HepG2 (cell line): ENCODE measurements at regions not wholly inside any gene's neighbourhood (a gene's known extent, or its start where the extent isn't known, plus 50 kb on each side); places are given as distances from the start of the nearest gene placed in this dataset.

Experiments
- ATAC-seq: fragments of 200-7000 bp; cut with Tn5 transposase; 3 replicates; pipeline ENCODE4 v1.9.1; 2020; ENCODE audit warnings: mild to moderate bottlenecking, moderate library complexity
- BruUV-seq: library from RNA; stranded (reverse); fragments of 400-500 nt; replicated peaks from 2 replicates; lab custom pipeline; 2021; lab: Mats Ljungman, UMichigan
- CTCF ChIA-PET: fragments of 300-600 bp; formaldehyde crosslinking; extraction: SDS; loops from one replicate; lab custom pipeline; 2021; ENCODE audit warnings: low total read pairs, inconsistent platforms, low intra/inter-chr PET ratio; lab: Yijun Ruan, JAX
- POLR2A ChIA-PET: fragments of 350-600 bp; sonication (Branson Sonifier 250); formaldehyde crosslinking; loops from one replicate; lab custom pipeline; 2020; ENCODE audit warnings: antibody characterized with exemption, inconsistent platforms; lab: Yijun Ruan, JAX
- DNase-seq: peaks from one replicate; pipeline ENCODE4 v3.0.0-alpha.2; 2015; ENCODE audit warnings: low spot score
- FAIRE-seq: peaks from 3 replicates; lab custom pipeline; 2011; peaks lifted over from hg19 to GRCh38; lab: Jason Lieb, UNC
- H2AFZ ChIP-seq: one replicate; pipeline ENCODE4 v1.6.1; 2011; ENCODE audit warnings: low read length, inconsistent platforms
- H3K27ac ChIP-seq: fragments of 300-600 bp; 3 replicates; pipeline ENCODE4 v1.8.0; 2011; ENCODE audit warnings: mixed run types, mild to moderate bottlenecking, mixed read lengths, low read length, inconsistent platforms; ENCODE audit not compliant: insufficient read depth; ENCODE audit errors: extremely low read length
- H3K27me3 ChIP-seq, 2 experiments: fragments of 200-600 bp in 1 of 2; 2 replicates in 1 of 2; 3 replicates in 1 of 2; pipeline versions ENCODE4 v1.6.0 to v1.8.0; 2011; ENCODE audit warnings: low read length in 2 of 2, mild to moderate bottlenecking in 2 of 2, moderate library complexity in 2 of 2, inconsistent platforms in 1 of 2; ENCODE audit not compliant: insufficient read depth in 2 of 2, control insufficient read depth in 1 of 2
- H3K36me3 ChIP-seq, 2 experiments: fragments of 200-600 bp in 1 of 2; replicated peaks in 1 of 2; 2 replicates in 1 of 2; 3 replicates in 1 of 2; pipeline versions ENCODE4 v1.5.1 to v1.8.0; 2011; ENCODE audit warnings: low read length in 2 of 2, inconsistent platforms in 1 of 2; ENCODE audit not compliant: insufficient read depth in 2 of 2, control insufficient read depth in 1 of 2
- H3K4me1 ChIP-seq: 2 replicates; pipeline ENCODE4 v1.5.1; 2012; ENCODE audit warnings: low read length, inconsistent platforms; ENCODE audit not compliant: insufficient read depth
- H3K4me2 ChIP-seq: 2 replicates; pipeline ENCODE4 v1.6.0; 2011; ENCODE audit warnings: low read depth, low read length, inconsistent platforms
- H3K4me3 ChIP-seq, 3 experiments: fragments of 200-600 bp in 1 of 3; sonication (generic), shearing (Covaris generic) in 1 of 3; replicated peaks in 1 of 3; 2 replicates each; pipeline ENCODE4 v1.5.1; 2011 to 2016; ENCODE audit warnings: low read length in 3 of 3, inconsistent platforms in 2 of 3, low read depth in 2 of 3, mild to moderate bottlenecking in 2 of 3, control low read depth in 1 of 3, mixed read lengths in 1 of 3; ENCODE audit not compliant: insufficient read depth in 1 of 3
- H3K79me2 ChIP-seq: one replicate; pipeline ENCODE4 v1.6.1; 2011; ENCODE audit warnings: low read length, inconsistent platforms; ENCODE audit not compliant: insufficient read depth
- H3K9ac ChIP-seq: 2 replicates; pipeline ENCODE4 v1.6.0; 2011; ENCODE audit warnings: mild to moderate bottlenecking, low read depth, low read length, inconsistent platforms; ENCODE audit not compliant: insufficient read depth
- H3K9me3 ChIP-seq: 2 replicates; pipeline ENCODE4 v1.5.1; 2012; ENCODE audit warnings: mild to moderate bottlenecking, low read length
- H4K20me1 ChIP-seq: 2 replicates; pipeline ENCODE4 v1.6.0; 2011; ENCODE audit warnings: inconsistent platforms, mild to moderate bottlenecking, low read length, moderate library complexity; ENCODE audit not compliant: insufficient read depth
- ARID2 ChIP-seq: sonication (generic); formaldehyde crosslinking; IDR thresholded peaks from 2 replicates; pipeline ENCODE4 v1.8.1; 2022; ENCODE audit warnings: mild to moderate bottlenecking, missing genetic modification reagents, borderline replicate concordance
- ATF1 ChIP-seq: IDR thresholded peaks from 2 replicates; pipeline ENCODE4 v1.6.1; 2016; ENCODE audit warnings: mild to moderate bottlenecking, control low read depth
- SMAD1 ChIP-seq: sonication (generic); formaldehyde crosslinking; IDR thresholded peaks from 2 replicates; pipeline ENCODE4 v1.4.0; 2020; ENCODE audit warnings: missing genetic modification reagents, low read depth, mild to moderate bottlenecking, borderline replicate concordance
- SNRNP70 ChIP-seq: fragments of 200-400 bp; formaldehyde crosslinking; IDR thresholded peaks from 2 replicates; pipeline ENCODE4 v1.6.1; 2017; ENCODE audit warnings: mild to moderate bottlenecking, low read depth, low read length, moderate library complexity
- THAP11 ChIP-seq: IDR thresholded peaks from 2 replicates; pipeline ENCODE4 v1.6.1; 2016; ENCODE audit warnings: missing biosample characterization, missing genetic modification reagents
- ZNF44 ChIP-seq: sonication (generic); formaldehyde crosslinking; IDR thresholded peaks from 2 replicates; pipeline ENCODE4 v1.5.1; 2020; ENCODE audit warnings: mild to moderate bottlenecking, missing genetic modification reagents
- ZNF496 ChIP-seq: sonication (generic); formaldehyde crosslinking; IDR thresholded peaks from 2 replicates; pipeline ENCODE4 v1.8.1; 2023; ENCODE audit warnings: mild to moderate bottlenecking, moderate library complexity, missing genetic modification reagents; ENCODE audit not compliant: insufficient replicate concordance
- ZNF530 ChIP-seq: sonication (generic); formaldehyde crosslinking; IDR thresholded peaks from 2 replicates; pipeline ENCODE4 v1.5.0; 2020; ENCODE audit warnings: low read depth, mild to moderate bottlenecking, missing genetic modification reagents
- ZNF562 ChIP-seq: sonication (generic); formaldehyde crosslinking; IDR thresholded peaks from 2 replicates; pipeline ENCODE4 v1.8.0; 2022; ENCODE audit warnings: missing genetic modification reagents, borderline replicate concordance
- ZNF749 ChIP-seq: sonication (generic); formaldehyde crosslinking; IDR thresholded peaks from 2 replicates; pipeline ENCODE4 v1.8.0; 2022; ENCODE audit warnings: mild to moderate bottlenecking, missing genetic modification reagents, moderate library complexity, borderline replicate concordance
- ZNF891 ChIP-seq: sonication (generic); formaldehyde crosslinking; IDR thresholded peaks from 2 replicates; pipeline ENCODE4 v1.5.0; 2020; ENCODE audit warnings: mild to moderate bottlenecking, missing genetic modification reagents
- WGBS: methylation state at CpG from one replicate; pipeline ENCODE4 v1.1.6; 2017; ENCODE audit warnings: low lambda C conversion rate; 5-methylcytosine and 5-hydroxymethylcytosine counted together
- in situ Hi-C: cut with HindIII; loops from 2 replicates; pipeline ENCODE4 v1.10.0; 2017; ENCODE audit warnings: low pct_unique_long_range_greater_than_20kb; ENCODE audit not compliant: extremely low pct_ligation_motif_present
- intact Hi-C: fragments of 100-400 bp; cut with micrococcal nuclease; formaldehyde crosslinking; loops from one replicate; pipeline ENCODE4 v1.10.0; 2022; ENCODE audit not compliant: unreplicated experiment
- TF ChIP-seq, protein P1 (sequence below): sonication (generic); formaldehyde crosslinking; conservative IDR thresholded peaks from 2 replicates; pipeline ENCODE4 v1.4.0; 2020; ENCODE audit warnings: missing genetic modification reagents

DNA sequence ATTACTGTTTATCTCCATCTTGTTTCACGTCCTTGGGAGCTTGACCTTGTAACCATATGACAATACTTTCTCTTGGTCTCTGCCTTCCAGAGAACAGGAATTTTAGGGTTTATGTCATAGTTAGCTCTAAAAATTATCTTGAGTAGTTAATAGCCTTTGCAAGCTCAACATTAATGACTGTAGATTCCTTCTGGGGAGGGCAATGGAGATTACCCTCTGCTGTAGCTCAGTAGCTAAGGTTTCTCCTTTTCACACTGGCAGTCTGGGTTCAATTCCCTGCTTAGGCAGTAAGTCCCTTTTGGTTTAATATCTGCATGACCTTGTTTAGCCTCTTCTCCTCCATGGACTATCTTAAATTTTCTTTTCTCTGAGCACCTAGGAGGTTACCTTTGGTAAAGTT, 181.7 kb upstream of the GPR101 start:
- H2AFZ ChIP-seq: no peak overlapping the region
- no TSS peak for BruUV-seq
- H3K36me3 ChIP-seq: no peaks in the 10 kb centered on the region
- no peak overlapping the region for H3K4me3 ChIP-seq
- H3K4me2 ChIP-seq: no peak overlapping the region
- no peak for ATAC-seq
- H3K27ac ChIP-seq: no peak overlapping the region
- no peak for DNase-seq
- no peaks in the 10 kb centered on the region for H3K4me1 ChIP-seq
- TF ChIP-seq ZNF44 (CRISPR knock-in tag): no peak
- no peak for TF ChIP-seq SNRNP70
- no peak for TF ChIP-seq ARID2 (CRISPR knock-in tag)
- TF ChIP-seq ATF1 (CRISPR knock-in tag): no peak
- TF ChIP-seq ZNF891 (CRISPR knock-in tag): no peak
- no peak for TF ChIP-seq THAP11
- TF ChIP-seq SMAD1: no peak
- no peak for TF ChIP-seq ZNF496 (CRISPR knock-in tag)
- TF ChIP-seq ZNF562: no peak
- TF ChIP-seq ZNF530: no peak
- TF ChIP-seq, protein P1, sequence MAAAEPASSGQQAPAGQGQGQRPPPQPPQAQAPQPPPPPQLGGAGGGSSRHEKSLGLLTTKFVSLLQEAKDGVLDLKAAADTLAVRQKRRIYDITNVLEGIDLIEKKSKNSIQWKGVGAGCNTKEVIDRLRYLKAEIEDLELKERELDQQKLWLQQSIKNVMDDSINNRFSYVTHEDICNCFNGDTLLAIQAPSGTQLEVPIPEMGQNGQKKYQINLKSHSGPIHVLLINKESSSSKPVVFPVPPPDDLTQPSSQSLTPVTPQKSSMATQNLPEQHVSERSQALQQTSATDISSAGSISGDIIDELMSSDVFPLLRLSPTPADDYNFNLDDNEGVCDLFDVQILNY: no peak
- no peak for TF ChIP-seq ZNF749 (CRISPR knock-in tag)
- in situ Hi-C loops (no loop called here), intact Hi-C loops (no loop called here)
- FAIRE-seq: no peak
- no peaks in the 10 kb centered on the region for H3K27me3 ChIP-seq
- 13% methylated on average over 1 of the region's 1 CpG for WGBS
- no peaks in the 10 kb centered on the region for H4K20me1 ChIP-seq
- no peaks in the 10 kb centered on the region for H3K79me2 ChIP-seq
- ChIA-PET CTCF (no interaction called here), POLR2A (no interaction called here)
- no peak overlapping the region for H3K9ac ChIP-seq
- no peaks in the 10 kb centered on the region; the same call in 1 of the 2 replicates for H3K9me3 ChIP-seq
